ENCODE measurements at regions not wholly inside any gene's neighbourhood (a gene's known extent, or its start where the extent isn't known, plus 50 kb on each side); places are given as distances from the start of the nearest gene placed in this dataset.

DNA sequence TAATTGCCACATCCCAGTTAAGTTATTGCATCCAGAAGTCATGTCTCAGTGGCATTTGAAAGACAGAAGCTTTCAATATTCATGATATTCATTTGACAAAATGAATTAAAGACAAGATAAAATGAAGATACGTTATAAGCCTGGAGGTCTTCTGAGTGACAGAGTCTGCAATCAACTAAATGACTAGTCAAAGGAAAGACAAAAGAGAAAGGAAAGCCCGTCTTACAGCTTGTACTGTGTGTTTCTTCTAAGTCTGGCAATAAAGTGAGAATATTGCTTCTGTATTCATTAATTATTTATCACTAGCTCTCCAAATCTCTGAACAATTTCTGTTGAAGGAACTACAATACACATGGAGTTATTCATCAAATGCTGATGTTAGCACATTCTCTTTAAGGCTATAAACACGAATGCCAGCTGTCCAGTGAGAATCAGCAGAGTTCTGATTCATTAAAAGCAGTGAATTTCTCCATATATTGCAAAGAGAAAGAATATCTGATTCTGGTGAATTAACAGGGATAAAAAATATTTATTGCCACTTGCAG lies 70.7 kb downstream of the ATXN7L3B start:
- DNase-seq: no peak
- H3K9me3 ChIP-seq: no peaks in the 10 kb centered on the region
- TF ChIP-seq POLR2A (IDR thresholded peaks at IDR 0.05): no peak
- TF ChIP-seq, protein P1, sequence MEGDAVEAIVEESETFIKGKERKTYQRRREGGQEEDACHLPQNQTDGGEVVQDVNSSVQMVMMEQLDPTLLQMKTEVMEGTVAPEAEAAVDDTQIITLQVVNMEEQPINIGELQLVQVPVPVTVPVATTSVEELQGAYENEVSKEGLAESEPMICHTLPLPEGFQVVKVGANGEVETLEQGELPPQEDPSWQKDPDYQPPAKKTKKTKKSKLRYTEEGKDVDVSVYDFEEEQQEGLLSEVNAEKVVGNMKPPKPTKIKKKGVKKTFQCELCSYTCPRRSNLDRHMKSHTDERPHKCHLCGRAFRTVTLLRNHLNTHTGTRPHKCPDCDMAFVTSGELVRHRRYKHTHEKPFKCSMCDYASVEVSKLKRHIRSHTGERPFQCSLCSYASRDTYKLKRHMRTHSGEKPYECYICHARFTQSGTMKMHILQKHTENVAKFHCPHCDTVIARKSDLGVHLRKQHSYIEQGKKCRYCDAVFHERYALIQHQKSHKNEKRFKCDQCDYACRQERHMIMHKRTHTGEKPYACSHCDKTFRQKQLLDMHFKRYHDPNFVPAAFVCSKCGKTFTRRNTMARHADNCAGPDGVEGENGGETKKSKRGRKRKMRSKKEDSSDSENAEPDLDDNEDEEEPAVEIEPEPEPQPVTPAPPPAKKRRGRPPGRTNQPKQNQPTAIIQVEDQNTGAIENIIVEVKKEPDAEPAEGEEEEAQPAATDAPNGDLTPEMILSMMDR (IDR thresholded peaks at IDR 0.05): no peak
- H3K27me3 ChIP-seq: no peaks in the 10 kb centered on the region
- 76 to 78% methylated on average over 3 of the region's 3 CpGs for WGBS, 2 donors
- H3K4me3 ChIP-seq: no peak overlapping the region
- no peaks in the 10 kb centered on the region for H3K36me3 ChIP-seq (ENCODE audit: low read depth, missing control alignments)
- H3K27ac ChIP-seq: no peak overlapping the region
- H3K4me1 ChIP-seq: no peaks in the 10 kb centered on the region
- intact Hi-C loops (cut with DNase I; ENCODE audit: low total_unique reads): no loop called here

DNA sequence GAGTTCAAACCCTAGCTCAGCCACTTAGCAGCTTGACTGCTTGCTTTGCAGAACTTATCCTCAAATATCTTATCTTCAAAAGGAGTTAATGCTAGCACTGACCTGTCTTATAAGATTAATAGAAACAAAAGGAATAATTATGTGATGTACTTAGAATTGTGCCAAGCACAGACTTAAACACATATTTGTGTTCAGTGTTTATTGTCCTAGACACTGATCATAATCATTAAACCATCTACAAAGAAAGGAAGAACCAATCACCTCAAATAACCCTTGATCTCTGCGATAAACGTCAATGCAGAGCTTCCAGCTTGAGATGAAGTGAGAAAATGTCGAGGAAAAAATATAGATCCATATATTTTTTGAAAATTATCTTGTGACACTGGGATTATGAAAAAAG lies 73.1 kb downstream of the ATXN7L3B start:
- intact Hi-C loops (cut with DNase I; ENCODE audit: low total_unique reads): no loop called here
- Histone ChIP-seq H3K27me3 (no peaks in the 10 kb centered on the region), H3K36me3 (ENCODE audit: low read depth, missing control alignments) (no peaks in the 10 kb centered on the region), H3K4me3 (no peak overlapping the region), H3K9me3 (no peaks in the 10 kb centered on the region), H3K4me1 (no peaks in the 10 kb centered on the region), H3K27ac (no peak overlapping the region)
- WGBS, 2 donors: 76 to 90% methylated on average over 3 of the region's 3 CpGs
- DNase-seq: no peak
- TF ChIP-seq, protein P1 (IDR thresholded peaks at IDR 0.05): no peak
- no peak for TF ChIP-seq POLR2A (IDR thresholded peaks at IDR 0.05)

DNA sequence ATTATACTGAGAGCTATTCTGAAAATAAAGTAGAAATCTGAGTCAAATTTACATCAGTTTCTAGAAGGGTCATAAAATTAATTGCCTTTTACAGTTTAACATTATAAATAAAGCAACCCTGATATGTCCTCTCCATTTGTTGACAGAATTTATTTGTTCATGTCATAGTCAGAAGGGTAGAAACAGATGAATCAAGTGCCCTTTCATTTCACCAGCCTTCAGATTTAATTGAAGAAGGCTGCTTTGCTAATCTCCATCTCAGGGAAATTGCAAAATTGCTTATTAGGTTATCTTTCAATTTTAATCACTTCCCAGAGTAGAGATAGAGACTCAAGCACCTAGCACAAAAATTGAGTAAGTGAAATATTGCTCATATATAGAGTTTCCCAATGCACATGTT lies 76.8 kb downstream of the ATXN7L3B start:
- H3K4me1 ChIP-seq: no peaks in the 10 kb centered on the region
- H3K27ac ChIP-seq: no peak overlapping the region
- no peaks in the 10 kb centered on the region for H3K9me3 ChIP-seq
- no peak overlapping the region for H3K4me3 ChIP-seq
- DNase-seq: no peak
- intact Hi-C loops (cut with DNase I; ENCODE audit: low total_unique reads): no loop called here
- no peaks in the 10 kb centered on the region for H3K27me3 ChIP-seq
- H3K36me3 ChIP-seq (ENCODE audit: low read depth, missing control alignments): no peaks in the 10 kb centered on the region
- no peak for TF ChIP-seq POLR2A (IDR thresholded peaks at IDR 0.05)

DNA sequence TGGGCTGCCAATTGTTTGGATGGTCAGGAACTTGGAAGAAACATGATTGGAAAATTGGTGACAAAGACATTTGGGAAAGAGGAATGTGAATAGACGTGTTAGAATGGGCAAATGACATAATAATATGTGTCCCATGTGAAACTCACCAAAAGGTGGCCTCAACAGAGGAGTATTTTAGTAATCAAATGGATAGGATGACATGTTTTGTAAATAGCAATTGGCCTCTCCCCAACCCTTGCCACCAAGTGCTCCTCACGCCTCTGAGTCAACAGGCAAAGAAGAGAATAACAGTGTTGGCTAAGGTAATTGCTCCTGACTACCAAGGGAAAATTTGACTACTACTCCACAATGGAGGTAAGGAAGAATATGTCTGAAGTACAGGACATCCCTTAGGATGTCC lies 81.4 kb downstream of the ATXN7L3B start:
- H3K4me1 ChIP-seq: no peaks in the 10 kb centered on the region
- TF ChIP-seq, protein P1 (IDR thresholded peaks at IDR 0.05): no peak
- TF ChIP-seq POLR2A (IDR thresholded peaks at IDR 0.05): no peak
- no peak for DNase-seq
- no peak overlapping the region for H3K4me3 ChIP-seq
- H3K27me3 ChIP-seq: no peaks in the 10 kb centered on the region
- WGBS, 2 donors: 82 to 90% methylated on average over 2 of the region's 2 CpGs
- H3K9me3 ChIP-seq: no peaks in the 10 kb centered on the region
- no peak overlapping the region for H3K27ac ChIP-seq
- no peaks in the 10 kb centered on the region for H3K36me3 ChIP-seq (ENCODE audit: low read depth, missing control alignments)
- intact Hi-C loops (cut with DNase I; ENCODE audit: low total_unique reads): no loop called here

DNA sequence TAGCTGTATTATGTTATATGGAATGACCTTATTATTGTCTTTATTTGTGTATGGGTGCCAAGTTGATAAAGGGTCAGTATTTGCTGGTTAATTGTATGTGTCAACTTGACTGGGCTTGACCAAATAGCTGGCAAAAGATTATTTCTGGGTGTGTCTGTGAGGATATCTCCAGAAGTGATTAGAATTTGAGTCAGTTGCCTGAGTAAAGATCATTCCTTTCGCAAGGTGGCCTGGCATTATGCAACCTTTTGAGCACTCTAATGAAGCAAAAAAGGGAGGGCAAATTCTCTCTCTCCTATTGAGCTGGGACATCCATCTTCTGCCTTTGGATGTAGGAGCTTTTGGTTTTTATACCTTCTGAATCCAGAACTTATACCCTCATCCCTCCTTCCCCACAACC lies 82.2 kb downstream of the ATXN7L3B start:
- Histone ChIP-seq H3K4me3 (no peak overlapping the region), H3K4me1 (no peaks in the 10 kb centered on the region), H3K36me3 (ENCODE audit: low read depth, missing control alignments) (no peaks in the 10 kb centered on the region), H3K27ac (no peak overlapping the region), H3K27me3 (no peaks in the 10 kb centered on the region), H3K9me3 (no peaks in the 10 kb centered on the region)
- TF ChIP-seq, protein P1 (IDR thresholded peaks at IDR 0.05): no peak
- no peak for TF ChIP-seq POLR2A (IDR thresholded peaks at IDR 0.05)
- no peak for DNase-seq
- WGBS, 2 donors: 92 to 93% methylated on average over 1 of the region's 1 CpG
- intact Hi-C loops (cut with DNase I; ENCODE audit: low total_unique reads): no loop called here

Data from testis (tissue), 2 donors.